Umbilical cord (tissue), 1 donor: ENCODE measurements at regions not wholly inside any gene's neighbourhood (a gene's known extent, or its start where the extent isn't known, plus 50 kb on each side); places are given as distances from the start of the nearest gene placed in this dataset.
A peak's percentile ranks its signal among the peaks of the same experiment; 100 is the strongest.
"Not testable (repeated sequence)": the region's sequence is repeated elsewhere in the genome, so short reads cannot be mapped to it uniquely, and the experiment has no call there.

Source experiments
- DNase-seq: peaks from one replicate; pipeline ENCODE4 v3.0.0-alpha.2; 2015; ENCODE audit warnings: low spot score

DNA sequence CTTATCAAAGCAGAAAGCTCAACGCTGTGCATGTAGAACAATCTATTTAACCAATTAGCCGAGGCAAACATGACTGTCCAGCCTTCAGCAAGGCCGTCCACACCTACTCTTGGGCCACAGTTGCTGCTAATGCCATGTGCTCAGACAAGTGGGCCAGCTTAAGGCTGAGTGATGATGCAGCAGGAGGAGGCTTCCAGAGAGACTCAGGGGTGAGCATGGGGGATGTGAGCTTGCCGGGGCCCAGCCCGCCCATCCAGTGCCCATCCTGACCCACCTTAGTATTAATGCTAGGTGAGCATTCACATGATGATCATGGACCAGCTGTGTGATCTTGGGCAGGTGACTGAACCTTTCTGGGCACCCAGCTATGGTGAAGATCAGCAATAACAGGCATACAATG is 150.1 kb downstream of the TPRA1 start:
- DNase-seq, result no peak

- no peak for DNase-seq
Measured at GRCh38 chr3:127439621-127440020, 150.9 kb downstream of the TPRA1 start.

- no peak for DNase-seq
Measured at GRCh38 chr3:127438951-127439350, 151.1 kb upstream of the PRR20G start.

GRCh38 chr3:127438371-127438770 is 150.5 kb upstream of the PRR20G start:
- DNase-seq, result no peak

- DNase-seq, result not testable (repeated sequence)
Measured at GRCh38 chr3:127435299-127435698, 147.5 kb upstream of the PRR20G start.

- peak; percentile 35 for DNase-seq
Measured at GRCh38 chr3:127431066-127431465, 143.2 kb upstream of the PRR20G start.

GRCh38 chr3:127428344-127428997 is 140.6 kb upstream of the PRR20G start:
- DNase-seq, result no peak

DNA sequence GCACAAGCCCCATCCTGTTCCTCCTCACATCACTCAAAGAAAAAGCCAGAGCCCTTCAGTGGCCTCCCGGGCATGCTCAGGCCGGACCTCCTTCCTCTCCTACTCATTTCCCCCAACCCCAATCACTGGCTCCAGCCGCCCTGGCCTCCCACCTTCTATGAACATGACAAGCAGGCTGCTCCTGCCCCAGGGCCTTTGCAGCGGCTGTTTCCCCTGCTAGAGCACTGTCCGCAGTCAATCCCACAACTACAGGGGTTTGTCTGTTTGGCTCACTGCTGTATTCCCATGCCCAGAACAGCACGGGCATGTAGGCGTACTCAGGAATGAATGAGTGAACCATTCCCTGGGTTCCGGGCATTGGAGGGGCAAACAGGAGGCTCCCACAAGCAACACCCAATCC is 139.8 kb upstream of the PRR20G start:
- no peak for DNase-seq

GRCh38 chr3:127427156-127427555 is 139.3 kb upstream of the PRR20G start:
- DNase-seq, result no peak

GRCh38 chr3:127426444-127427153 is 138.8 kb upstream of the PRR20G start:
- DNase-seq, result no peak

DNA sequence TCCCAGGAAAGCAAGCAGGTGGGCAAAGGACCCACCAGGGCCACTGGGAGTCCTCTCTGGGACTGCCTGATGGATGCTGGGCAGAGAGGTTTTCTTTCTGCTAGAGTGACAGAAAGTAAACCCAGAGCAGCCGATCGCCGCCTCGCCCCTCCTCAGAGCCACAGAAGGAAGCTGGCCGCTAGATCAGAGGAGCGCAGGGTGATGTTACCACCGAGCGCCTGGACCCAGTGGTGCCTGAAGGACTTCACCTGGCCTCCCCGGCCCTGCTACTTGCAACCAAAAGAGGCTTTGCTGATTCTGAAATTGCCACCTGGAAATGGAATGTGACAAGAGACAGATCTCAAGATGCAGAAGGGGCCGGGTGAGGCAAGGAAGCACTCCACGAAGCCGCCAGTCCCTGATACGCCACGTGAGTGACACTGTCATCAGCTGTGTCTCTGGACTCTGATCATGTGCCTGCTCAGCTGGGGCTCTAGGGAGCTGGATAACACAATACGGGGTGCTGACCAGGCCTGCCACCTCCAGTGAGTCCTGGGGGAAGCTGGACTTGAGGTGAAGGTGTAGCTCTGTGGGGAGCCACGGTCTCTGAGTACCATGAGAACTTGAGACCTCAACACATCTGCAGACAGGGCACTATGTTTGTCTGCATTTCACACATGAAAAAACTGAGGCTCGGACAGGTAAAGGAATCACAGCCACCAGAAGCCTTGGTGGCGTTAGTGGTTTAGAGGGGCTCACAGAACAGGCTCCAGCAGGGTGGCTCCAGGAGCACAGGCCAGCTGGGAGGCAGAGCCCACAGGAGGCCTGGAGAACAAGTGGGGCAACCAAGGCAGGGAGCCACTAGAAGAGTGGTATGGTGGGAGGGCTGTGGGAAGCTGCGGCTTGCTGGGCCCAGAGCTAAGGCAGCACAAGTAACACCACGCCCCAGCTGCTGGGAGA is 137.9 kb upstream of the PRR20G start:
- DNase-seq, result no peak

DNA sequence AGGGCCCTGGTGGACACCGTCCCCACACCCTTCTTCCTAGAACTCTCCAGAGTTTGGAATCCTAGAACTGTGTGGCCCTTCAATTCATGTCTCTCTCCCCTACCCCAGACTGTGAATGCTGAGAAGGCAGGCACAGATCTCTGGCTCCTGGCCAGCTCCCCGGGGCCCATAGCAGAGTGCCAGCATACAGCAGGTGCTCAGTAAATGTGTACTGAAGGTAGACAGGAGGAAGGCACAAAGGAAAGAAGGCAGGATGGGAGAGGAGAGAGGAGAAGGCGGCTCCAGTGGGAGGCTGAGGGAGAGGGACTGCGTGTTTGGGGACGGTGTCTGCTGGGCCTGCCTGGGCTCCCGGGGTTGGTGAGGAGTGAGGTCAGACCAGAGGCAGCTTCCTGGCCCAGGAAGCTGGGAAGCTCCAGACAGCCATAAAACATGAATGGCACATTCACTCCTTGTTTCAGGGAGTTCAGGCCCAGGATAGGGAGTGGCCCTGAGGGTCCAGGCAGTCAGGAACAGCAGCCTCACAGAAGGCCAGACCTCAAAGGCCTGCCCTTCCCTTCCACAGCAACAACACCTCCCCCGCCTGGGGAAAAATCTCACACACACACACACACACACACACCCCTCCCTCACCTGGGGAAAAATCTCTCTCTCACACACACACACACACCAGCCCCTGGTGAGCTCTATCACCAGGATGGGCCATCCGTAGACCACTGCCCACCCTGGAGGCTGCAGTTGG is 137.1 kb upstream of the PRR20G start:
- DNase-seq, result no peak

- no peak for DNase-seq
Measured at GRCh38 chr3:127423856-127424765, 136.3 kb upstream of the PRR20G start.

- DNase-seq, result no peak
Measured at GRCh38 chr3:127422663-127423375, 135.0 kb upstream of the PRR20G start.

- no peak for DNase-seq
Measured at GRCh38 chr3:127421943-127422662, 134.3 kb upstream of the PRR20G start.

DNA sequence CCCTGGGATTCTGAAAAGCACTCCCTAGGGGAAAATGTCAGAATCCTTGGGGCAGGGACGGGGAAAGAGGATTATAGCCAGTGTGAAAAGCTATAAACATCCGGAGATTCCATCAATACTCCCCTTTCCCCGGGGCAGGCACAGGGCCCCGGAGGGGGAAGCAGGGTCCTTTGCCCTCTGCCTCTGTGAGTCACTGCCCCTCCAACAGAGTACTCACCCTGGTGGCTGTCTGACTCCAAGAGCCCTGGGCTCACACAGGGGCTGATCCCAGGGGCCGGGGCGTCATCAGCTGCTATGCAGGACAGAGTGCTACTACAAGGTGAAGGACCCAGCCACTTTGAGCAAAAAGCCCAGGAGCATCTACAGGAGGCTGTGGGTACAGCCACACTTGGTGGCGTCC is 133.0 kb upstream of the PRR20G start:
- no peak for DNase-seq

DNA sequence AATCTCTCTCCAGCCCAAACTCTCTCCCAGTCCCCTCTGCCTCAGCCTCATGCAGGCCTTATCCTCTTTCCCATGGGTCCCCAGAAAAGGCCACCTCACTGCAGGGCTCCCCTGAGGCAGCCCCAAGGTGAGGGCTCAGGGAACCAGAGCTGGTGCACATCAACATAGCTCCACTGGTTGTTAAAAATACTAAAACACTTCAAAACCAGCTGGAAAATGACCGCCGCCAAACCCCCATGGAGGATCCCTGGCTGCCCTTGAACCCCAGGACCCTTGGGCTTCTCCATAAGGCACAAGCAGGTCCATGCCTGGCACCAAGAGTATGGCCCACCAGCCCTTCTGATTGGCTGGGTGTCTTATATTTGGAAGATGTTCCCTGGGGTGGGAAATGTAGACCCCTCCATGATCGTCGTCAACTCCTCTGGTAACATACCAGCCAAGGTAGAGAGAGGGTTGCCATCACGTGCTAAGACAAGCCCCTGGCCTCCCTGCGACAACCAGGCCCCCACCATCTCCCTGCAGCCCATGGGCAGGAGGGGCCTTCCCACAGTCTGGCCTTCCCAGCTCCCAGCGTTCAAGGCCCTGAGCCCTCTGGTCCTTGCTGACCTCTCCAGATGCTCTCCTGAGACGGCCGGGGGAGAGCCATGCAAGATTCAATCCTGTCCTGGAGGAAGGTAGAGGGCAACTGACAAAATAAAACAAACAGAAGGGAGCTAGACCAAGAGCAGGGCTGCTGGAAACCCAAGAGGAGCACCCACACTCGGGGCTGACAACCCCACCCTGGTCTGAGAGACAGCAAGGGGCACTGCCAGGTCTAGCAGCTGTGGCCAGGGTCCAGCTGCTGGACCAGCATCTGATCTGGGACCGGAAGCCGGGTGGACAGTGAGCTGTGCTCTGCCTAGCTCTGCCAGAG is 132.1 kb upstream of the PRR20G start:
- DNase-seq, result no peak

- DNase-seq, result no peak
Measured at GRCh38 chr3:127419182-127419581, 131.3 kb upstream of the PRR20G start.
